NCI-H2227 treated with DMSO at 0.1 percent for 48 hours (cell line): ENCODE measurements at regions not wholly inside any gene's neighbourhood (a gene's known extent, or its start where the extent isn't known, plus 50 kb on each side); places are given as distances from the start of the nearest gene placed in this dataset.
"Not testable (repeated sequence)": the region's sequence is repeated elsewhere in the genome, so short reads cannot be mapped to it uniquely, and the experiment has no call there.

Source experiments
- DNase-seq: peaks from one replicate; lab custom pipeline; 2025; lab: John Stamatoyannopoulos, UW

DNA sequence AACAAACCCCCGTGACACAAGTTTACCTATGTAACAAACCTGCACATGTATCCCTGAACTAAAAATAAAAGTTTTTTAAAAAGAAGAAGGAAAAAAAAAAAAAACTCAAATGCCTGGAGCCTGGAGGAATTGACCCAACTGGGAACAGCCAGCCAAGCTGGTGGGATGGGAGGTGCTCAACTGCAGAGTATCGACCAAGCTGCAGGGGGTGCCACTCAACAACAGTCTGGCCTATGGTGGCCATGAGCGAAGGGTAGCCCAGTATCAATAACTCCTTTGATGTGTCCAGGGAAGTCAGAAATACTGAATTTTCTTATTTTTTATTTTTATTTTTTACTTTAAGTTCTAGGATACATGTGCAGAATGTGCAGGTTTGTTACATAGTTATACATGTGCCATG, 310.3 kb upstream of the DLGAP1 start:
- no peak for DNase-seq

DNA sequence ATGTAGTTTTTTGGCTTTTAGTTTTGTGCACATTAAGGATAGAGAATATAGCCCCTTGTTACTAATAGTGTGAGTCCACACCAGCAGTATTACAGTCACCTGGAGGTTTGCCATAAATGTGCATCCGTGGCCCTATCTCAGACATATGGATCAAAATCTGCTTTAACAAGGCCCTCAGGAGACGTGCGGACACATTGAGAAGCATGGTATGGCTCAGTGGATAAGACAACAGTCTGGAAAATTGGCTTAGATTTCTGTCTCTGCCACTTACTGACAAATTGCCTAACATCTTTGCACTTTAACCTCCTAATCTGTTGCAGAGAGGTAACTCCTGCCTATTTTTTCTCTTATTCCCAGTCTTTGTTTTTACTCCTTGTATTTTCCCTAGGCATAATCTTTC, 307.2 kb upstream of the DLGAP1 start:
- no peak for DNase-seq

DNA sequence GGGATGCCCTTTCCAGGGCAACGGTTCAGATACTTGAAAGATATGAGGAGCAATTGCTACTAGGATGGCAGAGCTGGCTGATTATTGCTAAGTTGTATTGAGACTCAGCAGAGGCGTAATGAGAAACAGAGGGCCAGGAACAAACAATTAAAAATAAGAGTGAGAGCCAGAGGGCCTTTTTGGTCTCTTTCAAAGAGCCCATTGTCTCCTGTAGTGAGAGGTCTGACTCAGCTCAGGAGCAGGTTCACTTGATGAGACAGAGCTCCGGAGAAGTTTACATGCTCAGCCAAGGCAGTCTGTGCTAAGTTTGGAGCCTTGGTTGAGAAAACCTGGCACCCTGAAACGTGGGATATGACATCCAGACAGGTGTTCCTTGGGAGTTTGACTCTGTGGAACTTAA, 303.9 kb upstream of the DLGAP1 start:
- DNase-seq, result no peak

DNA sequence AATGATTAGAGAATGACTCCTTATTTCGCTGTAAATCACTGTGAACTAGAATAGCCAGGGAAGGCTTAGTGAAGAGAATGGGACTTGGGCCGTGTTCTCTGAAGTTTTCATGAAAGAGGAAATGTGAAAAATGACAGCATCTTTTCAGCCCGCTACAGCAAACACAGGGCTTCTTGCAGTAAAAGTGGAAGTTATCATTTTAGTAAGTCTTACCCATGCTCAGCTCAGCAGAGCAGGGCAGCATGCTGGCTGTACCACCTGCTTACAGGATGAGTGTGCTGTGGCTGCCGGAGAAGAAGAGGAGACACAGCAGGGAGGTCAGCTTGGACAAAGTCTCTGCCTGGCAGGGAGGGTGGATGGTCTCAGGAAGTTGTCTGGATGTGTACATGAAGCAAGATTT, 300.7 kb upstream of the DLGAP1 start:
- DNase-seq, result no peak

DNA sequence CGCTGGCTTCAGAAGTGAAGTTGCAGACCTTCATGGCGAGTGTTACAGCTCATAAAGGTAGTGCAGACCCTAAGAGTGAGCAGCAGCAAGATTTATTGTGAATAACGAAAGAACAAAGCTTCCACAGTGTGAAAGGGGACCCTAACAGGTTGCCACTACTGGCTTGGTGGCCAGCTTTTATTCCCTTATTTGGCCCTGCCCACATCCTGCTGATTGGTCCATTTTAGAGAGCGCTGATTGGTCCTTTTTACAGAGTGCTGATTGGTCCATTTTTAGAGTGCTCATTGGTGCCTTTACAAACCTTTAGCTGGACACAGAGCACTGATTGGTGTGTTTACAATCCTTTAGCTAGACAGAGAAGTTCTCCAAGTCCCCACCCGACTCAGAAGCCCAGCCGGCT, 298.0 kb upstream of the DLGAP1 start:
- not testable (repeated sequence) for DNase-seq

DNA sequence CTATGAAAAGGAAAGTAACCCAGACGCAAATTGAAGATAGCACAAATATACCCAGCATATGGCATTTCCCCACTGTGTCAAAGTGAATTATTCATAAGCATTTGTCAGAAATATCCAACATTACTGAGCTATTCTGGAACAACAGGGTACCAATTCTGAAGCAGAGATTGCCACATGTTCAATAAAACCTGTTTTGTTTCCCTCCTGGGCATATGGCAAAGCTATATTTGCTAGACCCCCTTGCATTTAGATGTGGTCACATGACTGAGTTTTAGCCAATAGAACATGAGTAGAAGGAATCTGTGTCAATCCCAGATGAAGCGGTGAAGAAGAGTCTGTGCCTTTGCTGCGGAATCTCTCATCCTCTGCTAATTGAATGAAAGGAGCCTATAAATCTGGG, 296.4 kb upstream of the DLGAP1 start:
- no peak for DNase-seq

DNA sequence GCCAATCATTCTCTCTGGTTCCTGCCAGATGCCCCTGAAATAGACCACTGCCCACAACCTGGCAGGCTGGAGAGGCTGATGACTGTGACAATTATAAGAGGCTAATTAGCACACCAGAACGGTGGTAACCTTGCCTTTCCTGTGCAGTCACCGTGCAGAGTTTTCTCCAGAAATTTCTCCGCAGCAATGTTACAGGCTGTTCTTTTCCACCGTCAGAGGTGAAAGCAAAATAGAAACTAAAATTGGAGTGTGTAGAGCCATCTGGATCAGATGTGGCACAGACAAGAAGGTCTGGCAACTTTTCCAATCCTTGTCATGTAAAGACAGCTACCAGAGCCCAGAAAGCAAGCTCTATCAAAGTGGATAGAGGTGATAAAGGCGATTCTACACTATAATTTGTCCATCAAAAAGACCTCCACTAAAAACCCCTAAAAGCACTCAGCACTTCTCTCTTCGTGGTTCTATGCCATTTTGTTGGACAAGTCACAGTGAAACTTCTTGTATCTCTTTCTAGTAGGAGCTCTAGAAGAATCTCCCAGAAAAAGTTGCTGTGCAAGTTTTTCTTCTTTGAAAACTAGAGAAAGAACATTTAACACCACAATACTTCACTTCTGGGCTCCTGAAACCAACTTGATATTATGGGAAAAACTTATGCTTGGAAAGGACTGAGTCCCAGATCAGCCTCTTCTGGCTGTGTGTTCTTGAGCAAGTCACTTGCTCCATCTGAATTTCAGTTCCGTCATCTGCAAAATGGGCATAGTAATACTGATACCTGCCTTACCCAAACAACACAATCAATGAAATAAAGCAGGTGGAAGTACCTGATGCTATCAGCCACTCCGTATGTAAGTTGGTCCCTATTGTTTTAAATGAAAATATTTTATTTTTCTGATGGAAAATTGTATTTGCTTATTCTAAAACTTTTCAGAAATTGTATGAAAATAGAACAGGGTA, 295.6 kb upstream of the DLGAP1 start:
- no peak for DNase-seq

DNA sequence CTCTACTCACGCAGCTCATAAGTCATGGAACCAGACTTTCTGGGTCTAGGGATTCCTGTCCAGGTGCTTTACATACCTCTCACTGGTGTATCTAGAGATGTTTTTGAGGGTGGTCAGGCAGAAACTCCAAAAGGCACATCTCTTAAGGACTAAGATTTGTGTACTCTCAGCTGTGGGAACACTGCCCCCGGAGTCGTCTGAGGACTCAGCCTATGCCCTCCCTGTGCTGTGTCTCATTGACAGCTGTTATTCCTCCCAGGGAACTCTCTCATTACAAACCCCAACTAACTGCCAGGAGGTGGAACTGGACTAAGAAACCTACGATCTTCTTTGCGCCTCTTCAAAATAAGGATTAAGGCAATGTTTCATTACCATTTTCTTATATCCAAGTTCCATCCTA, 293.9 kb upstream of the DLGAP1 start:
- no peak for DNase-seq

DNA sequence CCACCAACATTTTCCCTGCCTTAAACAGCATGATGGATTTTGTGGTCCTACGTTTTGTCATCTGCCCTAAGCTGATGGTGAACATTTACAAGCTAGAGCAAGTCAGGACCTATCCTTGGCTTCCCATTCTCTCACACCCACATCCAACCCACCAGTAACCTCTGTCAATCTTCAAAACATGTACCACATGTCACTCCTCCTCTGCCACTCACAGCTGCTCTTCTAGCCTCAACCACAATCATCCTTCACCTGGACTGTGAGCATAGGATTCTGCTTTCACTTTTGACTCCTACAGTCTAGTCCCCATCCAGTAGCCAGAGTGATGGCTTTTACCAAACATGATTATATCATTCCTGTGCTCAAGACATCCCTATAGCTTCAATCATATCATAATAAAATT, 279.8 kb upstream of the DLGAP1 start:
- no peak for DNase-seq

DNA sequence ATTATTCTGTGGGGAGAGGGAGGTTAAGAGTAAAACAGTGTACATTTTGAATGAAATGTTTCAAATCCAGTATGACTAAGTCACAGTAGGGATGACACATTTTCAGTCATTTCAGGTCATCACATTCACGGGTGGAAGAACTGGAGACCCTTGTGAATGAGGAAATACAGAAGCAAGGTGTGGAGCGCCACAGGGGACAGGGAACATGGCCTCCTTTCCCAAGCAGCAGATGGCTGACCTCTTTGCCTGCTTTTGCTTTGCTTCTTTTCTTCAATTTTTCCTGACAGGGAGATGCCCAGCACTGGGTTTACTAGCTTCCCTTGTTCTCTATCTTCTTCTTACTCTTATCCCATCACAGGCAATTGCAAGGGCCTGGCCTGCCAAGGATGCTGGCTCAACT, 278.9 kb upstream of the DLGAP1 start:
- DNase-seq, result no peak

DNA sequence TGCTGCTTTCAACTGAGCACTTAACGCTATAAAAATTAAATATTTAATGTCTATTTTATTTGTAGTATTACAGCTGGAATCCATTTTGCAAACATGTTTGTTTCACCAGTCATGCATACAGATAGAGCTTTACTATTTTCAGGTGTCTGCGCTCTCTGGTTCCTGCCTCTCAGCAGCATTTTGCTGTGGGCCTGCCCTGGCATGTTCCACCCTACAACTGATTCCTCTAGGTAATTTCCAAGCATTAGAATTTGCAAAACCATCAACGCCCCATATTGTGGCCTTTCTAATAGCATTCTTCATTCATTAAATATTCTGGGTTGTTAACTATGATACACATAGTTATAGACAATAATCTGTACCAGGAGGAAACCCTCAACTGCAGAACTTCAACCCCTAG, 266.4 kb upstream of the DLGAP1 start:
- no peak for DNase-seq

DNA sequence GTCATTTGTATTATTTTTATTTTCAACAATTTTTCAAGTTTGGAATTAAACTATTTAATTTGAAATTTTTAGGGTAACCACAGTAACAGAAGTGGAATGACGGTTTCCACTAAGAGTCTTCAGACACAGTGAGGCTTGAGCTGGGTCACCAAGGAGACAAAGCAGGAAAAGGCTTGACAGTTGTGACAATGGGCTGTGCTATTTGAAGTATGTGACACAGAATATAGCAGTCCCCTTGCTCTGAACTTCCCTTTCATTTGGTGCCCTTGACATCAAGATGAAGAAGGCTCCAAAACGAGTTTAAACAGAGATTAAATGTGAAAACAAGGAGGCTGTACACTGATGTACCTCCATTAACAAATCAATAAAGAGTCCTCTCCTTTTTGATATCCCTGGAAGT, 265.4 kb upstream of the DLGAP1 start:
- DNase-seq, result no peak

DNA sequence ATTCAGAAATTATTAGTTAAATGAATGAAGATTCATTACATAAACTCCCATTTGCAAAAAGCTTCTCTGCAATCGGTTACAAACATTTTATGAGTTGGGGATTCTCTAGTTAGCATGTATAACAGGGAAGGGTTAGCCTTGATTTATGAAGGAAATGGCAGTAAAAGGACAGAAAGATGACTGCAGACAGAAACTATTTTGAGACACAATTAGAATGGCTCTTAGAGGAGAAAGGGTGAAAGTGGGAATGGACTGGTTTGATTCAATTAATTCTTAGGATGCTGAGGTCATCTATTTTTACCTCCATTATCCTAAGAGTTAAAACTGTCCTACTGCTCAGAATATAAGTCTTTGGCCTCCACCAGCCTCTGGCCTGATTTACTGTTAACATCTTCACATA, 250.8 kb upstream of the DLGAP1 start:
- no peak for DNase-seq

DNA sequence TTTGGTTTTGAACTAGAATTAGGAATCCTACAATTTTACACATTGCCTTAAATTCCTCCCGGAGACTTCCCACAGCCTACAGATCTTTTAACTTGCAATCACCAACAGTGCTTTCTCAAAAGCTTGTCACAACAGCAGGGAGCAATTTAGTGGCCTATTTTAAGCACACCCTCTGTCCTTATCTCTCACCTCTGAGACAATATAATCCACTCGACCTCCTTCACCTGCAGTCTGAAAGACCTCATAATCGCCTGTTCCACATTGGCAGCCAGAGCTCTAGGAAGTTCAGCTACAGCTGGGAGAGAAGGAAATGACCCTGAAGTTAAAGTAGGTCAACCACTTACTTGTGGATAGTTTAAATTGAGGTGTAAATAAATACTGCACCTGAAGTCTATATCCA, 249.7 kb upstream of the DLGAP1 start:
- DNase-seq, result no peak

DNA sequence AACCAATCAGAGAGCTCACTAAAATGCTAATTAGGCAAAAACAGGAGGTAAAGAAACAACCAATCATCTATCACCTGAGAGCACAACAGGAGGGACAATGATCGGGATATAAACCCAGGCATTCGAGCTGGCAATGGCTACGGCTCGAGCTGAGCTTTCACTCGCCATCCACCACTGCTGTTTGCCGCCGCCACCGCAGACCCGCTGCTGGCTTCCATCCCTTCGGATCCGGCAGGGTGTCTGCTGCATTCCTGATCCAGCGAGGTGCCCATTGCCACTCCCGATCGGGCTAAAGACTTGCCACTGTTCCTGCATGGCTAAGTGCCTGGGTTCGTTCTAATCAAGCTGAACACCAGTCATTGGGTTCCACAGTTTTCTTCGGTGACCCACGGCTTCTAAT, 236.7 kb upstream of the DLGAP1 start:
- no peak for DNase-seq

DNA sequence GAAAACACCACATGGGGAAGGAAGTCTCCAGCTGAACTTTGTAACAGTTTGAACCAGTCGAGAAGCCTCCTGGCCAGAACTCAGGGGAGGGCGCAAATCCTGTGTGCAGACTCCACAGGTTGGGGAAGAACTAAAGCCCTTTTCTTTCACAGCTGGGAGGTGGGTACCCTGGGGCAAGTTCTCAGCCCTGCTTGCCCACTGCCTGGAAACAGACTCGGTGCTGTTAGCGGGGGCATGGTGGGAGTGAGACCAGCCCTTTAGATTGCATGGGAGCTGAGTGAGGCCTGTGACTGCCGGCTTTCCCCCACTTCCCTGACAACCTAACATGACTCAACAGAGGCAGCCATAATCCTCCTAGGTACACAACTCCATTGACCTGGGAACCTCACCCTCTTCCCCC, 223.6 kb upstream of the DLGAP1 start:
- not testable (repeated sequence) for DNase-seq

DNA sequence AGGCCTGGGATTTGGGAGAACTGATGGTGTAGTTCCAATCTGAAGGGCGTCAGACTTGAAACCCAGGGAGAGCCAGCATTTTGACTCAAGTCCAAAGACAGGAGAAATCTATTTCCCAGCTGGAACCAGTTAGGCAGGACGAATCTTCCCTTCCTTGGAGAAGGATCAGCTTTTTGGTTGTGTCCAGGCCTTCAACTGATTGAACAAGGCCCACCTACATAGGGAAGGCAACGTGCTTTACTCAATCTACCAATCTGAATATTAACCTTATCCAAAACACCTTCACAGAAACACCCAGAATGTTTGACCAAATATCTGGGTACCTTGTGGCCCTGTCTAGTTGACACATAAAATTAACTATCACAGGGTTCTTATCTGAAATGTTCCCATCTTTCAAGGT, 221.9 kb upstream of the DLGAP1 start:
- DNase-seq, result no peak

DNA sequence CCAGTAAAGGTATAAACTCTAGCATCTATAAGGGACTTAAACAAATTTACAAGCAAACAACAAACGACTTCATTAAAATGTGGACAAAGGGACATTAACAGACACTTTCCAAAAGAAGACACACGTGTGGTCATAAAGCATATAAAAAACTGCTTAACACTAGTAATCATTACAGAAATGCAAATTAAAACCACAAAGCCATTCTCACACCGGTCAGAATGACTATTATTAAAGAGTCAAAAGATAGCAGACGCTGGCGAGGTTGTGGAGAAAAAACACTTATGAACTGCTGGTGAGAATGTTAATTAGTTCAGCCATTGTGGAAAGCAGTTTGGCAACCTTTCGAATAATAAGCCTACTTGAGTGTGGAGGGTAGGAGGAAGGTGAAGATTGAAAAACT, 217.1 kb upstream of the DLGAP1 start:
- DNase-seq, result no peak

DNA sequence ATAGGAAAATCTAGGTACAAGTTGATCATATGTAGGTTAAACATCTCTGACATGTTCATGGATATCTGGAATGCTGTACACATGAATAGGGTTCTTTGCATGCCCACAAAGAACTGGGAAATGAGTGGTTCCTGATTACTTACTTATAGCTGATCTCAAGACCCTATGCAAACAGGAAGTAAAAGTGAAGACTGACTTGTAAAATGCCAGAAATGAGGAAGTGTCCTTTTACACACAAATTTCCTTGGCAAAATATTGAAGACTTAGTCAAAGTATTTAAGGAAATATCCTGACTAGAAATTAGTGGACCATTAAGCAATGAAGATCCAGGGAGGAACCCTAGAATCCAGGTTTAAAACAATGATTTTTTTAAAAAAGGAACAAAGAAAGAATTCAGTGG, 203.7 kb upstream of the DLGAP1 start:
- DNase-seq, result no peak

DNA sequence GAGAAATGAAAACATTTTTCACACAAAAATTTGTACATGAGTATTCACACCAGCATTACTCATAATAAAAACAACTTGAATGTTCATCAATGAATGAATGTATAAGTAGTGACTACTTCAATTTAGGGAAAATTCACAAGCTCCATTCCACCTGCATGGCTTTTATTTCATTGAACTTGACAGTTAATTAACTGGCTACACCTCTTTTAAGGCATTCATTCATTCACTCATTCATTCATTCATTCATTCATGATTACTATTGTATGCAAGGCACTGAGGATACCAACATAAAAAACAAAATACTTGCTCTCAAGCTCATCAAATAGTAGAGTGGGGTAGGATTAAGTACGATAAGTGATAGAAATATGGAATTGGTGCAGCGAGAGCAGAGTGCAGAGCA, 198.3 kb upstream of the DLGAP1 start:
- DNase-seq, result no peak

DNA sequence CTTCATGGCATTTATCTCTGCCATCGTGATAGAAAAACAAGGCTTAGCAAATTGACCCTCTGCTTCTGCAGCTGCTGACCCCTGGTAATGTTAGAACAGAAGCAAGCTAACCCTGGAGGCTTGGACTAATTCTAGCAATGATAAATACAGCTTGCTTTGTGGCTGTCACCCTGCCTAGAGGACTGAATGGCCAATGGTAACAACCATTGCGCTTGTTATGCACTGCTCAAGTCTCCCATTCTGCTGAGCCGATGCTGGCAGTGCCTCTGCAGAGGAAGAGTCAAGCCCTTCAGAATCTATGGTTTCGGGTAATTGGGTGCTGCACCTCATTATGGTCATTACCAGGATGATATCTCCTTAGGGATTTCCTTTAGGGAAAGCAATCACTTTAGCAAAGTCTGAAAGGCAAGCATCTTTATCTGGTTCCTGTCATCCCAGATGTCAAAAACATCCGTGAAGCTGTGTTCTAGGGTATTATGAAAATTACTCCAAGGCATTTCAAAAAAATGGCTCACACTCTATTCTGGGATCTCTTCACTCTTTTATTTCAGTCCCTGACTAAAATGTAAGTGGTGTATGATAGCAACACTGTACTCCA, 186.8 kb upstream of the DLGAP1 start:
- DNase-seq, result no peak

DNA sequence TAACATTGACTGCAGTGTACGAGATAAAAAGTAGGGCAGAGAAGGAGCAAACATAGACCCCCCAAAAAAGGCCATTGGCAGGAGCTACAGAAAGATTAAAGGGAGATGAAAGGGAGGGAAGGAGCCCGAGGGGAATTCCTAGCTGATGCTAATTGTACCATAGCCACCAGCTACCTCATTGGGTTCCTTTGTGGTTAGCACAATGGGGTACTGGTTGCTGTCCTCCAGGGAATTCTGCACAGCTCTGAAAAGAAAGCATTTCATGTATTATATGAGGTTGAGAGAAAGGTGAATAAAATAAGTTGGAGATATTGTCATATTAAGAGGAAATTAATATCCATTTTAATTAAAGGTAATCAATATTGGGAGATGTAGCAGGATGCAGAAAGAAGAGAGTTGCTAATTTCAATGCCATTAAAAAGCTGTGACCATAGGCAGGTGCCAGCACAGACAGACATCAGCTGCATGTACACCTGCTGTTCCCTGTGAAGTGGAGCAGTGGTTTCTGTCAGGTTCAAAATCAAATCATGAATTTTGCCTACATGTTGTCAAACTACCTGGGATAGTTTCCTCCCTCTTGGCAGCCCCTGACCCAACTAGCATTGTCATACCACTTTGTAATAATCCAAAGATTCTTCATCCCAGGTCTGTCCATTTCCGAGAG, 185.4 kb upstream of the DLGAP1 start:
- DNase-seq, result no peak

DNA sequence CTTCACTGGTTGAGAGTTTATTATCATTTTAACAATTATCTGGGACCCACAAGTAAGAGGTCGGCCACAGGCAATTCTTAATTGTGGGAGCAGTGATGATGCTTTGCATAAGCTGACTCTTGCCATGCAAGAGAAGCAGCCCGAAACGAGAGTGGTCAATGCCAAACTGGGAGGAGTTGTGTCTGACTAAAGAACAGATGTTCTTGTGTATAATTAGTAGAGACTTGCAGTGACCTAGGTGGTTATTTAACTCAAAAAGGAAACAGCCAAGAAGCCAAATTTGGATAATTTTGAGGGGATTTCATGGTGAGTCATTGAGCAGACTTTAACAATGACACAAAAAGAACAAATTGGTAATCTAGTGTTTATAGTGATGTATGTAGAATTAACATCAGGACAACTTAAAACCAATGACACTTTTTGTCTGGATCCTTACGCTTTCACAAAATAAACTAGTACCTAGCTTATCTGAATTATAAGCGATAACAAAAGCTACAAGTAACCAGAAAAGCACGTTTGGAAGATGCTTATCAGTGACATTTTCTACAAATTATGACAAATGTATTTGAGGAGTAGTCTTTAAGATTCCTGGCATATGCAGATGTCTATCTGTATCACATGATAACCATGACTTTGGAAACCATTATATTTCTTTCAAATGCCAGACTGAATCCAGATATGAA, 184.7 kb upstream of the DLGAP1 start:
- DNase-seq, result no peak
